Lung (tissue), 11 donors: ENCODE measurements at regions not wholly inside any gene's neighbourhood (a gene's known extent, or its start where the extent isn't known, plus 50 kb on each side); places are given as distances from the start of the nearest gene placed in this dataset.
A peak's percentile ranks its signal among the peaks of the same experiment; 100 is the strongest.

Source experiments
- ATAC-seq: fragments of 200-7000 bp; cut with Tn5 transposase; one replicate; pipeline ENCODE4 v1.9.1; 2020; ENCODE audit warnings: moderate number of reproducible peaks; ENCODE audit not compliant: insufficient read depth, low FRiP score
- DNase-seq, 3 donors: peaks; one replicate each; pipeline ENCODE4 v3.0.0-alpha.2; 2013 to 2017
- H3K27ac ChIP-seq, 2 donors: one replicate each; pipeline ENCODE4 v1.5.1; 2013; ENCODE audit warnings: mild to moderate bottlenecking in 2 of 2, moderate library complexity in 2 of 2, control low read depth in 1 of 2, inconsistent platforms in 1 of 2, low read depth in 1 of 2, low read length in 1 of 2
- H3K27me3 ChIP-seq, 3 donors: one replicate each; pipeline ENCODE4 v1.5.1; 2013; ENCODE audit warnings: low read length in 2 of 3; ENCODE audit not compliant: control insufficient read depth in 3 of 3, insufficient read depth in 3 of 3
- H3K36me3 ChIP-seq, 4 donors: one replicate each; pipeline ENCODE4 v1.5.1; 2013; ENCODE audit warnings: low read length in 4 of 4, mild to moderate bottlenecking in 1 of 4, moderate library complexity in 1 of 4; ENCODE audit not compliant: control insufficient read depth in 4 of 4, insufficient read depth in 4 of 4
- H3K4me1 ChIP-seq, 5 donors: one replicate each; pipeline ENCODE4 v1.5.1; 2013; ENCODE audit warnings: low read length in 5 of 5, mild to moderate bottlenecking in 2 of 5, moderate library complexity in 1 of 5; ENCODE audit not compliant: control insufficient read depth in 5 of 5, insufficient read depth in 5 of 5
- H3K4me3 ChIP-seq: one replicate; pipeline ENCODE4 v1.5.1; 2013; ENCODE audit warnings: mild to moderate bottlenecking, control low read depth, moderate library complexity
- H3K9ac ChIP-seq, 2 donors: one replicate each; pipeline ENCODE4 v1.5.1; 2013; ENCODE audit warnings: low read length in 2 of 2, control low read depth in 1 of 2; ENCODE audit not compliant: insufficient read depth in 1 of 2
- H3K9me3 ChIP-seq, 4 donors: one replicate each; pipeline ENCODE4 v1.5.1; 2013; ENCODE audit warnings: low read length in 3 of 4, mild to moderate bottlenecking in 1 of 4, moderate library complexity in 1 of 4; ENCODE audit not compliant: control insufficient read depth in 4 of 4, insufficient read depth in 3 of 4
- CTCF ChIP-seq: IDR thresholded peaks from 2 replicates; pipeline ENCODE4 v1.5.1; 2012; ENCODE audit warnings: mild to moderate bottlenecking; ENCODE audit errors: control extremely low read depth, extremely low read depth
- WGBS, 2 donors: extraction: QIAGEN DNeasy Blood & Tissue Kit; methylation state at CpG; one replicate each; pipeline ENCODE4 v1.1.7; 2013; 5-methylcytosine and 5-hydroxymethylcytosine counted together
- donor health status: control.
- donor health status: control.
- donor health status: Bipolar disorder and iron deficiency.
- donor health status: healthy.
- donor health status: DM: yes; HTN: yes; CAD: no.

- no peak for ATAC-seq
- Histone ChIP-seq H3K4me3 (no peak overlapping the region), H3K36me3 (no peaks in the 10 kb centered on the region), H3K27me3 (no peaks in the 10 kb centered on the region), H3K4me1 (peaks cover 0 to 7% (median 0%) of the 10 kb centered on the region in 5 donors), H3K27ac (no peak overlapping the region), H3K9me3 (no peaks in the 10 kb centered on the region), H3K9ac (no peak overlapping the region)
- no peak for DNase-seq
- WGBS, 2 donors: 59 to 88% methylated on average over 1 of the region's 1 CpG
- no peak for TF ChIP-seq CTCF
Measured at GRCh38 chr7:96526496-96526895, 183.2 kb downstream of the SEM1 start.

GRCh38 chr7:96521068-96521894 is 188.4 kb downstream of the SEM1 start:
- DNase-seq (no peak), ATAC-seq (no peak)
- H3K4me3 ChIP-seq: no peak overlapping the region
- no peak for TF ChIP-seq CTCF
- no peaks in the 10 kb centered on the region for H3K36me3 ChIP-seq
- 81 to 82% methylated on average over 13 of the region's 13 CpGs for WGBS, 2 donors
- H3K27me3 ChIP-seq: no peaks in the 10 kb centered on the region
- H3K9ac ChIP-seq: no peak overlapping the region
- H3K4me1 ChIP-seq: peaks cover 0 to 5% (median 0%) of the 10 kb centered on the region in 5 donors
- H3K9me3 ChIP-seq: no peaks in the 10 kb centered on the region
- H3K27ac ChIP-seq: no peak overlapping the region

GRCh38 chr7:96508371-96508770 is 186.5 kb upstream of the SLC25A13 start:
- Histone ChIP-seq H3K4me3 (no peak overlapping the region), H3K4me1 (peaks cover 0 to 10% (median 0%) of the 10 kb centered on the region in 5 donors), H3K27me3 (no peaks in the 10 kb centered on the region), H3K9ac (no peak overlapping the region), H3K27ac (no peak overlapping the region), H3K36me3 (no peaks in the 10 kb centered on the region), H3K9me3 (no peaks in the 10 kb centered on the region)
- peak in 2 of 3 donors; percentile 47 to 84 for DNase-seq
- TF ChIP-seq CTCF: no peak
- no peak for ATAC-seq
- WGBS, 2 donors: 3 to 7% methylated on average over 1 of the region's 1 CpG

GRCh38 chr7:96503597-96503996 is 181.7 kb upstream of the SLC25A13 start:
- no peaks in the 10 kb centered on the region for H3K36me3 ChIP-seq
- H3K4me3 ChIP-seq: no peak overlapping the region
- H3K27me3 ChIP-seq: no peaks in the 10 kb centered on the region
- H3K4me1 ChIP-seq: peaks cover 0 to 10% (median 0%) of the 10 kb centered on the region in 5 donors
- 57 to 60% methylated on average over 1 of the region's 1 CpG for WGBS, 2 donors
- H3K9me3 ChIP-seq: no peaks in the 10 kb centered on the region
- H3K9ac ChIP-seq: no peak overlapping the region
- H3K27ac ChIP-seq: no peak overlapping the region
- TF ChIP-seq CTCF: no peak
- DNase-seq: no peak
- ATAC-seq: no peak
